ENCODE measurements at regions not wholly inside any gene's neighbourhood (a gene's known extent, or its start where the extent isn't known, plus 50 kb on each side); places are given as distances from the start of the nearest gene placed in this dataset.

DNA sequence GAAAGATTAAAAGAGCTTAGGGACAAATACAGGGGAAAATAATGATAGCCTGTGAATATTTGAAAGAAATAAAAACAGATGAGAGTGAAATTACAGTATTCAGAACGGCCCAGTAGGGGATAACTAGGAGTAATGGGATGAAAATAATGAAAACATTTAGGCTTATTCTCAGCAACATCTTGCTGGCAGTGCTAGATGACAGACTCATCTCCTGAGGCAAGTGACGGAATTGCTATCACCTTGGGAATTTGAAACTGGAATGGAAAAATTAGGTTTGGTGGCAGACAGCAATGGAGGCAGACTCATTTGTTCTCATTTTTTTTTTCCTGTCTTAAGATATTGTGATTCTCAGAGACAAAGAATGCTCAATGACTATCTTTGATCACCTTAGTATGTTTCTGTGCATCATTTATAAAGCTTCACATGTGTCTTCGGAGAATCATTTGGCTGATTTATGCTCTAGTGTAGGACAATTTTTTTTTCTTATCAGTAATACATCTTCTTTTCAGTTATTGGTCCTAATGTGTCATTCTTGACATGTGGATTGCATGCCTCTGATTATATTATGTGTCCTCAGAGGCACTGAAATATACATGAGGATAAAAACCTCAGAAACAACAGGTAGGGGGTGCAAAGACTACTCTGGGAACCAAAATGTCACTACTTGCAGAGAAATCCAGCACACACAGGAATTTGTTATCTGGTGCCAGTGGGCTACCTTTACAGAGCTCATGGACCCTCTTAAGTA lies 711.7 kb downstream of the EDEM1 start:
- H3K9me2 ChIP-seq (ENCODE audit: insufficient read depth, low read length), result no peaks in the 10 kb centered on the region
- peak overlapping the region; percentile 21 for H3K4me3 ChIP-seq (ENCODE audit: low read length)
- H3K27ac ChIP-seq (ENCODE audit: low read length), result peak overlapping the region; percentile 52
- no peaks in the 10 kb centered on the region for H4K20me1 ChIP-seq (ENCODE audit: insufficient read depth)
- TF ChIP-seq, protein P1, sequence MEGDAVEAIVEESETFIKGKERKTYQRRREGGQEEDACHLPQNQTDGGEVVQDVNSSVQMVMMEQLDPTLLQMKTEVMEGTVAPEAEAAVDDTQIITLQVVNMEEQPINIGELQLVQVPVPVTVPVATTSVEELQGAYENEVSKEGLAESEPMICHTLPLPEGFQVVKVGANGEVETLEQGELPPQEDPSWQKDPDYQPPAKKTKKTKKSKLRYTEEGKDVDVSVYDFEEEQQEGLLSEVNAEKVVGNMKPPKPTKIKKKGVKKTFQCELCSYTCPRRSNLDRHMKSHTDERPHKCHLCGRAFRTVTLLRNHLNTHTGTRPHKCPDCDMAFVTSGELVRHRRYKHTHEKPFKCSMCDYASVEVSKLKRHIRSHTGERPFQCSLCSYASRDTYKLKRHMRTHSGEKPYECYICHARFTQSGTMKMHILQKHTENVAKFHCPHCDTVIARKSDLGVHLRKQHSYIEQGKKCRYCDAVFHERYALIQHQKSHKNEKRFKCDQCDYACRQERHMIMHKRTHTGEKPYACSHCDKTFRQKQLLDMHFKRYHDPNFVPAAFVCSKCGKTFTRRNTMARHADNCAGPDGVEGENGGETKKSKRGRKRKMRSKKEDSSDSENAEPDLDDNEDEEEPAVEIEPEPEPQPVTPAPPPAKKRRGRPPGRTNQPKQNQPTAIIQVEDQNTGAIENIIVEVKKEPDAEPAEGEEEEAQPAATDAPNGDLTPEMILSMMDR (IDR thresholded peaks at IDR 0.05; ENCODE audit: poor library complexity, severe bottlenecking), result no peak
- TF ChIP-seq EZH2 (IDR thresholded peaks at IDR 0.05; ENCODE audit: borderline replicate concordance, insufficient read depth, low read length, poor library complexity, severe bottlenecking) (no peak), MXI1 (conservative IDR thresholded peaks at IDR 0.05; ENCODE audit: poor library complexity, severe bottlenecking) (no peak), EP300 (conservative IDR thresholded peaks at IDR 0.05; ENCODE audit: poor library complexity, severe bottlenecking) (peak; percentile 82), SMC3 (conservative IDR thresholded peaks at IDR 0.05; ENCODE audit: poor library complexity) (peak; percentile 10), RAD21 (conservative IDR thresholded peaks at IDR 0.05) (no peak), TAF1 (IDR thresholded peaks at IDR 0.05; ENCODE audit: low read depth) (no peak), POLR2AphosphoS5 (IDR thresholded peaks at IDR 0.05) (peak; percentile 85)
- TF ChIP-seq, protein P2, sequence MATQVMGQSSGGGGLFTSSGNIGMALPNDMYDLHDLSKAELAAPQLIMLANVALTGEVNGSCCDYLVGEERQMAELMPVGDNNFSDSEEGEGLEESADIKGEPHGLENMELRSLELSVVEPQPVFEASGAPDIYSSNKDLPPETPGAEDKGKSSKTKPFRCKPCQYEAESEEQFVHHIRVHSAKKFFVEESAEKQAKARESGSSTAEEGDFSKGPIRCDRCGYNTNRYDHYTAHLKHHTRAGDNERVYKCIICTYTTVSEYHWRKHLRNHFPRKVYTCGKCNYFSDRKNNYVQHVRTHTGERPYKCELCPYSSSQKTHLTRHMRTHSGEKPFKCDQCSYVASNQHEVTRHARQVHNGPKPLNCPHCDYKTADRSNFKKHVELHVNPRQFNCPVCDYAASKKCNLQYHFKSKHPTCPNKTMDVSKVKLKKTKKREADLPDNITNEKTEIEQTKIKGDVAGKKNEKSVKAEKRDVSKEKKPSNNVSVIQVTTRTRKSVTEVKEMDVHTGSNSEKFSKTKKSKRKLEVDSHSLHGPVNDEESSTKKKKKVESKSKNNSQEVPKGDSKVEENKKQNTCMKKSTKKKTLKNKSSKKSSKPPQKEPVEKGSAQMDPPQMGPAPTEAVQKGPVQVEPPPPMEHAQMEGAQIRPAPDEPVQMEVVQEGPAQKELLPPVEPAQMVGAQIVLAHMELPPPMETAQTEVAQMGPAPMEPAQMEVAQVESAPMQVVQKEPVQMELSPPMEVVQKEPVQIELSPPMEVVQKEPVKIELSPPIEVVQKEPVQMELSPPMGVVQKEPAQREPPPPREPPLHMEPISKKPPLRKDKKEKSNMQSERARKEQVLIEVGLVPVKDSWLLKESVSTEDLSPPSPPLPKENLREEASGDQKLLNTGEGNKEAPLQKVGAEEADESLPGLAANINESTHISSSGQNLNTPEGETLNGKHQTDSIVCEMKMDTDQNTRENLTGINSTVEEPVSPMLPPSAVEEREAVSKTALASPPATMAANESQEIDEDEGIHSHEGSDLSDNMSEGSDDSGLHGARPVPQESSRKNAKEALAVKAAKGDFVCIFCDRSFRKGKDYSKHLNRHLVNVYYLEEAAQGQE (IDR thresholded peaks at IDR 0.05; ENCODE audit: borderline replicate concordance), result peak; percentile 47
- peak overlapping the region; percentile 7 for H3K4me2 ChIP-seq (ENCODE audit: low read length)
- no peaks in the 10 kb centered on the region for H3K79me2 ChIP-seq (replicated peaks; ENCODE audit: insufficient read depth, low read length)
- no peaks in the 10 kb centered on the region for H3K36me3 ChIP-seq (ENCODE audit: insufficient read depth, low read length)
- no peaks in the 10 kb centered on the region for H3F3A ChIP-seq (ENCODE audit: insufficient read depth, low read length, poor library complexity, severe bottlenecking)
- H3K27me3 ChIP-seq (ENCODE audit: insufficient read depth, low read depth, low read length), result no peaks in the 10 kb centered on the region
- no peaks in the 10 kb centered on the region for H3K9me3 ChIP-seq (ENCODE audit: low read length)
- no peak overlapping the region for H2AFZ ChIP-seq (ENCODE audit: low read depth, low read length)
- no peak overlapping the region for H3K9ac ChIP-seq (ENCODE audit: low read length)

DNA sequence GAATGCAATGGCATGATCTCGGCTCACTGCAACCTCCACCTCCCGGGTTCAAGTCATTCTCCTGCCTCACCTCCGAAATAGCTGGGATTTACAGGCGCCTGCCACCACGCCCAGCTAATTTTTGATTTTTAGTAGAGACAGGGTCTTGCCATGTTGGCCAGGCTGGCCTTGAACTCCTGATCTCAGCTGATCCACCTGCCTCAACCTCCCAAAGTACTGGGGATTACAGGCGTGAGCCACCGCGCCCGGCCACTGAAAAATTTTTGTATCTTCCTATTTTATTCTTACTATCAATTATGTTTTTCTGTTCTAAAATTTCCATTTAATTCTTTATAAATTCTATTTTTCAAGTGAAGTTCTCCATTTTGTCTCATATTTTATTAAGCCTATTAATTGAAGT lies 730.4 kb downstream of the EDEM1 start:
- no peak overlapping the region for H3K9ac ChIP-seq (ENCODE audit: low read length)
- no peak overlapping the region for H3K27ac ChIP-seq (ENCODE audit: low read length)
- no peaks in the 10 kb centered on the region for H3K9me3 ChIP-seq (ENCODE audit: low read length)
- H2AFZ ChIP-seq (ENCODE audit: low read depth, low read length), result no peak overlapping the region
- no peaks in the 10 kb centered on the region for H3K27me3 ChIP-seq (ENCODE audit: insufficient read depth, low read depth, low read length)
- no peak overlapping the region for H3K4me2 ChIP-seq (ENCODE audit: low read length)
- H3K9me2 ChIP-seq (ENCODE audit: insufficient read depth, low read length), result no peaks in the 10 kb centered on the region
- no peak for TF ChIP-seq EZH2 (IDR thresholded peaks at IDR 0.05; ENCODE audit: borderline replicate concordance, insufficient read depth, low read length, poor library complexity, severe bottlenecking)
- TF ChIP-seq, protein P2 (IDR thresholded peaks at IDR 0.05; ENCODE audit: borderline replicate concordance), result no peak
- no peak for TF ChIP-seq EP300 (conservative IDR thresholded peaks at IDR 0.05; ENCODE audit: poor library complexity, severe bottlenecking)
- no peak for TF ChIP-seq POLR2AphosphoS5 (IDR thresholded peaks at IDR 0.05)
- no peak for TF ChIP-seq SMC3 (conservative IDR thresholded peaks at IDR 0.05; ENCODE audit: poor library complexity)
- no peak for TF ChIP-seq RAD21 (conservative IDR thresholded peaks at IDR 0.05)
- no peaks in the 10 kb centered on the region for H3K79me2 ChIP-seq (replicated peaks; ENCODE audit: insufficient read depth, low read length)
- H3K4me3 ChIP-seq (ENCODE audit: low read length), result no peak overlapping the region
- H3K36me3 ChIP-seq (ENCODE audit: insufficient read depth, low read length), result no peaks in the 10 kb centered on the region
- H4K20me1 ChIP-seq (ENCODE audit: insufficient read depth), result no peaks in the 10 kb centered on the region
- no peaks in the 10 kb centered on the region for H3F3A ChIP-seq (ENCODE audit: insufficient read depth, low read length, poor library complexity, severe bottlenecking)
